GM18511 (cell line): ENCODE measurements at regions not wholly inside any gene's neighbourhood (a gene's known extent, or its start where the extent isn't known, plus 50 kb on each side); places are given as distances from the start of the nearest gene placed in this dataset.
"Not testable (repeated sequence)": the region's sequence is repeated elsewhere in the genome, so short reads cannot be mapped to it uniquely, and the experiment has no call there.

Experiments used
- ATAC-seq: cut with Tn5 transposase; IDR thresholded peaks from one replicate; pipeline ENCODE4 v1.9.1; 2021; ENCODE audit warnings: mild to moderate bottlenecking, moderate library complexity; ENCODE audit not compliant: unreplicated experiment

- no peak for ATAC-seq
Measured at GRCh38 chr2:212791569-212791968, 253.0 kb upstream of the ERBB4 start.

- not testable (repeated sequence) for ATAC-seq
Measured at GRCh38 chr2:212786088-212786487, 247.5 kb upstream of the ERBB4 start.

- peak; percentile 85 for ATAC-seq
Measured at GRCh38 chr2:212777020-212777491, 238.5 kb upstream of the ERBB4 start.

GRCh38 chr2:212773808-212774339 is 235.3 kb upstream of the ERBB4 start:
- ATAC-seq = no peak

GRCh38 chr2:212770240-212770639 is 231.6 kb upstream of the ERBB4 start:
- ATAC-seq = no peak

- ATAC-seq = no peak
Measured at GRCh38 chr2:212766921-212767320, 228.3 kb upstream of the ERBB4 start.

GRCh38 chr2:212752730-212753351 is 214.2 kb upstream of the ERBB4 start:
- ATAC-seq = no peak

- ATAC-seq = peak; percentile 89
Measured at GRCh38 chr2:212745359-212745758, 206.8 kb upstream of the ERBB4 start.

- no peak for ATAC-seq
Measured at GRCh38 chr2:212737392-212738172, 199.0 kb upstream of the ERBB4 start.

- no peak for ATAC-seq
Measured at GRCh38 chr2:212736385-212736726, 197.8 kb upstream of the ERBB4 start.

GRCh38 chr2:212733273-212733672 is 194.7 kb upstream of the ERBB4 start:
- ATAC-seq = peak; percentile 35

GRCh38 chr2:212732860-212733259 is 194.3 kb upstream of the ERBB4 start:
- ATAC-seq = no peak

- peak; percentile 78 for ATAC-seq
Measured at GRCh38 chr2:212730994-212731393, 192.4 kb upstream of the ERBB4 start.

GRCh38 chr2:212728717-212729116 is 190.1 kb upstream of the ERBB4 start:
- no peak for ATAC-seq

- ATAC-seq = peak; percentile 49
Measured at GRCh38 chr2:212727751-212728150, 189.1 kb upstream of the ERBB4 start.

GRCh38 chr2:212726403-212726802 is 187.8 kb upstream of the ERBB4 start:
- ATAC-seq = no peak

GRCh38 chr2:212725180-212725579 is 186.6 kb upstream of the ERBB4 start:
- no peak for ATAC-seq

- peak; percentile 41 for ATAC-seq
Measured at GRCh38 chr2:212723226-212723625, 184.6 kb upstream of the ERBB4 start.

GRCh38 chr2:212722046-212722445 is 183.4 kb upstream of the ERBB4 start:
- no peak for ATAC-seq

- no peak for ATAC-seq
Measured at GRCh38 chr2:212721026-212721451, 182.4 kb upstream of the ERBB4 start.

- not testable (repeated sequence) for ATAC-seq
Measured at GRCh38 chr2:212715411-212715810, 176.8 kb upstream of the ERBB4 start.

GRCh38 chr2:212713681-212714080 is 175.1 kb upstream of the ERBB4 start:
- ATAC-seq = no peak
